Activated CD8-positive, alpha-beta memory T cell treated with anti-CD3 and anti-CD28 coated beads, Interleukin-2, amount 50 U/mL, for 48 hours (primary cell): ENCODE measurements at regions not wholly inside any gene's neighbourhood (a gene's known extent, or its start where the extent isn't known, plus 50 kb on each side); places are given as distances from the start of the nearest gene placed in this dataset.
"Not testable (repeated sequence)": the region's sequence is repeated elsewhere in the genome, so short reads cannot be mapped to it uniquely, and the experiment has no call there.

Source experiments
- DNase-seq: peaks from one replicate; pipeline ENCODE4 v3.0.0-alpha.2; 2020

- DNase-seq, result no peak
Observed at GRCh38 chr4:57789666-57790065, 679.5 kb upstream of the IGFBP7 start.

DNA sequence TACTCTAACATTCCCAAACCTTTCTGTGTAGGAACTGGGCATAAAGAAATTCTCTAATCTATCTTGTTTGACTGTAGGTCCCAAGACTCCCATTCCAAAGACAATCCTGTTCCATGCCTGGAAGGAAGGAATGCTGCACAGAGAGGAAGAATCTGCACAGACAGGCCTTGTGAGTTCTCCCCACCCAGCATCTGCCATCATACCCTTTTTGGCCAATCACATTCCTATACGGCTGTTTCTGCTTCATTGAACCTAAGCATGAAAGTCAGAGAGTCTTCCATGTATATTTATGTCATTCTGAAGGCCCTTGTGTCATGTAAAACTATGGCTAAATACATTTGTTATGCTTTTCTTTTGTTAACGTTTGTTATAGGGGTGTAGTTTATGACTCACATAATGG is 667.7 kb upstream of the IGFBP7 start:
- DNase-seq, result no peak

- no peak for DNase-seq
Observed at GRCh38 chr4:57774681-57775080, 664.5 kb upstream of the IGFBP7 start.

- DNase-seq, result no peak
Observed at GRCh38 chr4:57774171-57774570, 664.0 kb upstream of the IGFBP7 start.

DNA sequence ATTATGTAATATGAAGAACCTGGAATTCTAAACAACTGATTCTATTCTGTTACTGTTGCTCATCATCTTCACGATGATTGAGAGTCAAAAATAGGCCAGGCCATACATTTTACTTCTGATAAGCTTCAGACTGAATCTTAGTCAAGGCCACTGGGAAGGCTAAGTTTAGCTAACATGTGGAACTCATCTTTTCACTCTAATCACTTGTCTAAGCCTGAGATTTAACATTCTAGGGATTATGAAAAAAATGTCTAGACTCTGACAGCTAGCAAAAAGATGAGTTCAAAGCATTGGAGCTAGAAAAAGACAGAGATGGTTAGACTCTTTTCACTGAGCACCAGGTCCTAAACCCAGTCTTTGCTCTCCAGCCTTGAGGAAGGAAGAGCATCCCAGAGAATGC is 656.2 kb upstream of the IGFBP7 start:
- DNase-seq, result no peak

DNA sequence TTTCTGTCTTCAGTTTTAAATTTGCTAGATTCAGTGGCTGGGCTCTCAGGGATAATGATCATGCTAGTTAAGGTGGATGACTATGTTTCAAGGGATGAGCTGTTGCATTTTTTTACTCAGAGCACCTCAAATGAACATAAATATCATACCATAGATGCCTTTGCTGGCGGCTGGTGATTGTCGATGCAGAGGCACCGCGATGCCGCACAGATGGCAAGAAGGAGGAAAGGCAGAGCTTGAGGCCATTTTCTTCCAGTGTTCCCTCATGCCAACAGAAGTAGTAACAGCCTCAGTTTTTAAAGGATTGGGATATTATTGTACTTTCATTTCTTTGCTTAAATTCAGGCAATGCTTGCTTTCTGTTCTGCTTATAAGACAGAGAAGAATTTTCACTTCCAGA is 654.7 kb upstream of the IGFBP7 start:
- DNase-seq, result no peak

DNA sequence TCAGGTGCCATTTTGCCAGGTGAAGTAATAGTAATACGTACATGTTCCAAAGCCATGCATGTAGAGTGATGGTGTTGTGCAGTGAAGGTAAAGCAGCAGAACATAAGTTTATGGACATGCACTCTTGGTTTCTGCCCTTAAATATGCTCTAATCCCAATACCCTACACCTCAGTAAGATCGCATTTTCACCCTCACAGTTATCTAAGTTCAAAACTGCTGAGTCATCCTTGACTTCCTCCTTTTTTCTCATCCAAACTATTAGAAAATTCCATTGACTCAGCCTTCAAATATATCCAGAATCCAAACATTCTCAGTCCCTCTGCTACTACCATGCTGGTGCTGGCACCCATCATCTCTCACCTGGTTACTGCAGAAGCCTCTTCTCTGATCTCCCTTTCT is 652.9 kb upstream of the IGFBP7 start:
- no peak for DNase-seq

DNA sequence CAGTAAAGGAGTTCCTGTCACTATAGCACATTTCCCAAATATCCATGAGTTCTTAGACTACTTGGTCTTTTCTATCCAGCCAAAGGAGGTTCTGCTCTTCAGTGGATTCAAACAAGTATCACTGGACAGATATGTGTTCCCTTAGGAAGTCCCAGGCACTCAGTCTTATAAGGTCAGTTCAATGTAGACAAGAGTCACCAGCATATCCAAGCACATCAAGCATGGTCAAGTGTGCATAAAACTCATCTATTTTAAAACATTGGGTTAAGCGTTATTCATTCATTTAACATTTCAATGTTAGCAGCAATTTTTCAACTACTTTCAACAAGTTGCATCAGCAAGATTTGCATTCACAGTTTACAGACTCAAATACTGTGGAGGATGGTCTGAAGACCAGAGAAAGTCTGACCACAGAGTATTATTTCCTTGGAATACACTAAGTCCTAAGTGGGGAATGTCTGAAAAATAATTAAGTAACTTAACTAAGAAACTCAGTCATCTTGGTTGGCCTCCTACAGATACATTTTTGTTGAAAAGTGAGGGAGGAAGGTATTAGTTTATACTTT is 630.5 kb upstream of the IGFBP7 start:
- no peak for DNase-seq

DNA sequence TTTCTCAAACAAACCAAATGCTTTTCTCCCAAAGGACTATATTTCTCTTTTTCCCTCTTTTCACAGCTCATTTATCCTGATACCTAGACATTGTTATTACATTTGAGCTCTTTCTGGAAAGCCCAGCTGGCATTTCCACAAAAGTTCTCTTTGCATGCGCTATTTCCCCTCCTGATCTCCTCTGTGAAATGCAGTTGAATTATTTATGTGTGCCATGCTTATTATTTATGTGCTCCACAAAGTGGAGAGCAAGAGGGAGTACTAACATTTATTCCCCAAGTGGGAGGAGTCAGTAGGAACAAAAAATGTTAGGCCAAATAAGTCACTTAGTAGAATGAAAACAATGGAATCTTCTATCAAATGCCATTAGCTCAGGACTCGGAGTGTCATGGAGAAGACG is 626.6 kb upstream of the IGFBP7 start:
- no peak for DNase-seq

DNA sequence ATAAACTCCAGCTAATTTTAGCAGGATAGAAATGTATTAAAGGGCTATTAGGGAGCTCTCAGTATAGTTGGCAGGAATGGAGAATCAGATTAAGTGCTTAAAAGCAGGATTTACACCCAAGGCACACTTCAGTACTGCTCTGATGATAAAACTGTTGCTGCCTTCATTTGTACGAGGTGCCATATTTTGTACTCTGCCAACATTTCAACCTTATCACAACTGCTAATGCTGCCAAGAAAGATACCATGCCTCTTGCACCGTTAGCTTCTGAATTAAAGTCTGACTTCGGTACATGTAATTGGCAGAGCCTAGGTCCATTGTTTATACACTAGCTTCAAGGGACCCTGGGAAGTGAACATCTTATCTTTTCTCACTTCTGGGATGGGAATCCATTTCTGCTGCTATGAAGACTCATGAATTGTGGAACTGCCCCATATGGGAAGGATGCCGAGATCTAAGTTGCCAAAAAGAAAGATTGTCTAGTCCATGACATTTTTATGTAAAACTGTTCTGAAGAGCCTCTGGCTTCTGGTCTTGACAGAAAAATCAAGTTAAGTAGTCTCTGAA is 624.0 kb upstream of the IGFBP7 start:
- DNase-seq, result no peak

DNA sequence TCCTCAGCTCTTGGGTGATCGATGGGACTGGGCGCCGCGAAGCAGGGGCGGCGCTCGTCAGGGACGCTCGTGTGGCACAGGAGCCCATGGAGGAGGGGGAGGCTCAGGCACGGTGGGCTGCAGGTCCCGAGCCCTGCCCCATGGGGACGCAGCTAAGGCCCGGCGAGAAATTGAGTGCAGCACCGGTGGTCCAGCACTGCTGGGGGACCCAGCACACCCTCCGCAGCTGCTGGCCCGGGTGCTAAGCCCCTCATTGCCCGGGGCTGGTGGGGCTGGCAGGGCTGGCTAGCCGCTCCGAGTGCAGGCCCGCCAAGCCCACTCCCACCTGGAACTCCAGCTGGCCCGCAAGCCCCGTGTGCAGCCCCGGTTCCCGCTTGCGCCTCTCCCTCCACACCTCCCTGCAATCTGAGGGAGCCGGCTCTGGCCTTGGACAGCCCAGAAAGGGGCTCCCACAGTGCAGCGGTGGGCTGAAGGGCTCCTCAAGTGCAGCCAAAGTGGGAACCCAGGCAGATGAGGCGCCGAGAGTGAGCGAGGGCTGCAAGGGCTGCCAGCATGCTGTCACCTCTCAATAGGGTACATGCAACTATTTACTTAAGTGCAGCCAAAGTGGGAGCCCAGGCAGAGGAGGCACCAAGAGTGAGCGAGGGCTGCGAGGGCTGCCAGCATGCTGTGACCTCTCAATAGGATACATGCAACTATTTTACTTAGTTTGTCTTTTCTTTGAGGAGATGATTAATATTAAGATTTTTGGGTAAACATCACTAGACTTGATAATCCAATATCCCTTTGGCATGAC is 619.8 kb upstream of the IGFBP7 start:
- DNase-seq, result not testable (repeated sequence)

DNA sequence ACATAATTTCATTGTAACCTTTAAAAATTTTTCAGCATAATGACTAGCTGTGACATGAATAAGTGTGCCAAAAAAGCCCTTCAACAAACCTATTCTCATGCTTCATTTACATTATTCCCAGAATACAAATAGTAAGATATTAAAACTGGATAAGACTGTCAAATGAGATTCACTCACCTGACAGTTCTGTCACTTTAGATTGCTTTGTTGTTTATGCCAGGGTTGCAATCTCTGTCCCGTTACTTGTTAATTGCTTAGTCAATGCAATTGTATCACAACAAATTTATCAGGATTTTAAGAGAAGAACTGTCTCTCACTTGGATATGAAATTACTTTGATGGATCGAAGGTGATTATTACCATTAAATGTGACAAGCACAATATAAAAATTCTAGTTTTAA is 616.0 kb upstream of the IGFBP7 start:
- no peak for DNase-seq

GRCh38 chr4:57719456-57719855 is 609.3 kb upstream of the IGFBP7 start:
- DNase-seq, result no peak

DNA sequence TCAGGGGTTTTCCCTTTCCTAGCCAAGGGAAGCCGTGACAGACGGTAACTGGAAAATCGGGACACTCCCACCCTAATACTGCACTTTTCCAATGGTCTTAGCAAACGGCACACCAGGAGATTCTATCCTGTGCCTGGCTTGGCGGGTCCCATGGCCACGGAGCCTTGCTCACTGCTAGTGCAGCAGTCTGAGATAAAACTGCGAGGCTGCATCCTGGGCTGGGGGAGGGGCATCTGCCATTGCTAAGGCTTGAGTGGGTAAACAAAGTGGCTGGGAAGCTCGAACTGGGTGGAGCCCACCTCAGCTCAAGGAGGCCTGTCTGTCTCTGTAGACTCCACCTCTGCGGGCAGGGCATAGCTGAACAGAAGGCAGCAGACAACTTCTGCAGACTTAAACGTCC is 604.1 kb upstream of the IGFBP7 start:
- not testable (repeated sequence) for DNase-seq

DNA sequence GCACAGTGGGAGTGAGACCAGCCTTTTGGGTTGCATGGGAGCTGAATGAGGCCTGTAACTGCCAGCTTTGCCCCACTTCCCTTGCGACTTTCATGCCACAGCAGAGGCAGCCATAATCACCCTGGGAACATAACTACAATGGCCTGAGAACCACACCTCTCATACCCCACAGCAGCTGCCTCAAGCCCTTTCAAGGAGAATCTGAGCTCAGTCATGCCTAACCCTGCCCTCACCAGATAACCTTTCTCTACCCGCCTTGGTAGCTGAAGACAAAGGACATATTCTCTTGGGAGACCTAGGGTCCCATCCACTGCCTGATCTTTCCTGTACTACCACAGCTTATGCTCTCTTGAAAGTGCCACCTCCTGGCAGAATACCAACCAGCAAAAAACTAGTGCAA is 599.9 kb upstream of the IGFBP7 start:
- DNase-seq, result no peak

- DNase-seq, result no peak
Observed at GRCh38 chr4:57691370-57691769, 581.2 kb upstream of the IGFBP7 start.

- no peak for DNase-seq
Observed at GRCh38 chr4:57689693-57690205, 579.6 kb upstream of the IGFBP7 start.

GRCh38 chr4:57682275-57682674 is 572.1 kb upstream of the IGFBP7 start:
- DNase-seq, result no peak

GRCh38 chr4:57679969-57680368 is 569.8 kb upstream of the IGFBP7 start:
- no peak for DNase-seq

DNA sequence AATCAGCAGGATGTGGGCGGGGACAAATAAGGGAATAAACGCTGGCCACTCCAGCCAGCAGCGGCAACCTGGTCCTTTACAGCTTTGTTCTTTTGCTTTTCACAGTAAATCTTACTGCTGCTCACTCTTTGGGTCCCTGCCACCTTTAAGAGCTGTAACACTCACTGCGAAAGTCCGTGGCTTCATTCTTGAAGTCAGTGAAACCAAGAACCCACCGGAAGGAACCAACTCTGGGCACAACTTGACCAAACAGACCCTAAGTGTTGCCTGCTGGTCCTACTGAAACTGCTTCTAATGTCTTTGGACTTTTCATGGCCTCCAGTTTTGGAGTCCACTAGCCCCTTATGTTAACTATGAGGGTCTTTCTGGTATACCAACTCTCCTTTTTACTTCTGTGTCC is 566.2 kb upstream of the IGFBP7 start:
- no peak for DNase-seq

DNA sequence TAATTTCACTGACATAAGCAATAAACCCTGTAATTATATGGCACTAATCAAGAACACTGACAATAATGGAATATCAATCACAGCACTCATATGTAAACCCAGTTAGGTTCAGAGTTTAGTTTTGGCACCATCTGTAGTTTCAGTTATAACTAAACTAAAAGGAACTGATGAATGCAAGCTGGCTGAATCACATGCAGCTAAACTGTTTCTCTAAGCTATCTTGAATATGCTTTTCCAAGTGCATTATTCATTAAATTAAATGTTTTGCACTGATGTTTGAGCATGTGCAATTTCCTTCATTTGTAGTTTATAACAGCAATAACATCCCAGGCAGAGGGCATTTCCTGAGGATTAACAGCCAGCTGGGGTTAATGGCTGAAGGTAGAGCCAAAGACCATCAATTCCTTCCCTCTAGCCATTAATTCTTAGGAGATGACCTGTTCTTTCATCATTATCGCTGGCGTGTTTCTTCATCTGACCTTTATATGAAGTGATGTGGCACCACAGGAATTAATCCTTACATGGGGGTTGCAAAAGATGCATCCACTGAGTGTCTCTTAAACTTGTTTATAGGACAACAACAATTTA is 562.8 kb upstream of the IGFBP7 start:
- no peak for DNase-seq

- no peak for DNase-seq
Observed at GRCh38 chr4:57668621-57669020, 558.4 kb upstream of the IGFBP7 start.

GRCh38 chr4:57665806-57666205 is 555.6 kb upstream of the IGFBP7 start:
- DNase-seq, result no peak

DNA sequence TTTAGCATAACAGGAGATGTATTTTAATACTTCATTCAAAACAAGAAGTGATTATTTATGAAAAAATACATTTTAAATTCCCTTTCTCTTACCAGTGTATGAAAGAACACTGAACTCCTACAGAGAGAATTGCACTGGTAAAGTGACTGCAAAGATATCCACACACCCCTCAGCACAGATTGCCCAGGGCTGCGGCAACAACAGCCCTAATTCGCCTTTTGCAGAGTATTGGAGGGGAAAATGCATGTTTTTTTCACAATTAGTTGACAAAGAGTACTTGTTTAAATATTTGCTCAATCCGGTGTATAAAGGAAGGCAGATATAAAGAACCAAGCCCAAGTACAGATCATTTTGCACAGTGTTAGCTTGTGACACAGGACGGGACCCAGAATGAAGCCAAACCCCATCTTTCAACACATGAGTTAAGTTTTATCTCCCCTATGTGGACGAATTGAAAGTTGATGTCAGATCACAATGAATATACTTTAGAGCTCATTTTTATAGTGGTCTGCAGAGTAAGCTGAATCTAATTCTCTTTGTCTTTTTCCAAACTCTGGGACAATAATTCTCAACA is 551.4 kb upstream of the IGFBP7 start:
- no peak for DNase-seq
